Skeletal muscle tissue (tissue), 3 donors: ENCODE measurements at regions not wholly inside any gene's neighbourhood (a gene's known extent, or its start where the extent isn't known, plus 50 kb on each side); places are given as distances from the start of the nearest gene placed in this dataset.

Source experiments
- H3K27ac ChIP-seq: one replicate; pipeline ENCODE4 v1.7.0; 2013; ENCODE audit warnings: mild to moderate bottlenecking, low read depth, low read length, inconsistent platforms
- H3K27me3 ChIP-seq, 3 donors: one replicate each; pipeline ENCODE4 v1.7.0; 2013; ENCODE audit warnings: low read length in 3 of 3; ENCODE audit not compliant: control insufficient read depth in 3 of 3, insufficient read depth in 3 of 3
- H3K36me3 ChIP-seq, 3 donors: one replicate each; pipeline ENCODE4 v1.7.0; 2013; ENCODE audit warnings: low read length in 3 of 3; ENCODE audit not compliant: control insufficient read depth in 3 of 3, insufficient read depth in 3 of 3
- H3K4me1 ChIP-seq, 3 donors: one replicate each; pipeline ENCODE4 v1.7.0; 2013; ENCODE audit warnings: low read length in 3 of 3, mild to moderate bottlenecking in 3 of 3; ENCODE audit not compliant: control insufficient read depth in 3 of 3, insufficient read depth in 3 of 3
- H3K4me3 ChIP-seq, 3 donors: one replicate each; pipeline ENCODE4 v1.7.0; 2013; ENCODE audit warnings: low read length in 3 of 3
- H3K9ac ChIP-seq, 3 donors: one replicate each; pipeline ENCODE4 v1.7.0; 2013; ENCODE audit warnings: low read length in 3 of 3, mild to moderate bottlenecking in 3 of 3, moderate library complexity in 2 of 3, low read depth in 1 of 3
- H3K9me3 ChIP-seq, 3 donors: one replicate each; pipeline ENCODE4 v1.7.0; 2013; ENCODE audit warnings: low read length in 3 of 3; ENCODE audit not compliant: control insufficient read depth in 3 of 3
- donor health status: Osteomylitis.

DNA sequence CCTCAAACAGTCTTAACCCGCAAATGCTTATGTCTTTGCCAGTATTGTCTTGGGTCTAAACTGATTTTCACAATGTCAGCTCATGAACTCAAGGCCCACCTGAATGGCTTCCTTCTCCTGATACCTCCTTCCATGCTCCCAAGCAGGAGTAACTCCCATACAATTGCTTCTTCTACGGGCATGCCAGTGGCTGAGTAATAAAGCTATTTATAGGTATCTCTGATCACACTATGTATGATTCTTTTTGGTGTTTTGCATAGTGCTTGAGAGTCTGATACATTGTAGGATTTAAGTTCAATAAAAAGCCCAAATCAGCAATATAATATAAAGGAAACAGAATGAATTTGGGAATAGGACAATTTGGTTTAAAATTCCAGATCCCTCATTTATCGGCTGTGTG is 235.0 kb upstream of the DCN start:
- H3K27me3 ChIP-seq: no peaks in the 10 kb centered on the region
- no peak overlapping the region for H3K4me3 ChIP-seq
- no peaks in the 10 kb centered on the region for H3K36me3 ChIP-seq

DNA sequence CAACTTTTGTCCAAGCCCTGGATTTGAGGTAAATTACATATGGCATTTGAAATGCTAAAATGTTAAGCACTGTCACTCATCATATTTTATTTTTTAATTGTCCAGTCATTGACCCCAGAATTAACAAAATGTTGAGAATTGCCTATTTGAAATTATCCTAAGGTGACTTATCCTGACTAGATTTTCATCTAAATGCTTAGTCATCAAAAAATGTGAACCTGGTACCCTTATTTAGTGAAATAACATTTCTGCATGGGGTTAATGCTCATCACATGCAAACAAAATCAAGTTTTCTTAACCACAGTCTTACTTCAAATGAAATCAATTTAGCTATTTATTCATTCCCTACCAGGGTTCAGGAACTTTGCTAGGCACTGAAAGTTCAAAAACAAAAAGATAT is 232.0 kb upstream of the DCN start:
- no peak overlapping the region for H3K27ac ChIP-seq
- no peak overlapping the region for H3K9ac ChIP-seq
- H3K36me3 ChIP-seq: no peaks in the 10 kb centered on the region
- no peaks in the 10 kb centered on the region for H3K27me3 ChIP-seq
- no peaks in the 10 kb centered on the region for H3K4me1 ChIP-seq
- no peak overlapping the region for H3K4me3 ChIP-seq
- no peaks in the 10 kb centered on the region for H3K9me3 ChIP-seq

More for the DNA sequence above, 235.0 kb upstream of the DCN start:
- Histone ChIP-seq H3K9ac (no peak overlapping the region), H3K27ac (no peak overlapping the region), H3K4me1 (no peaks in the 10 kb centered on the region), H3K9me3 (no peaks in the 10 kb centered on the region)

DNA sequence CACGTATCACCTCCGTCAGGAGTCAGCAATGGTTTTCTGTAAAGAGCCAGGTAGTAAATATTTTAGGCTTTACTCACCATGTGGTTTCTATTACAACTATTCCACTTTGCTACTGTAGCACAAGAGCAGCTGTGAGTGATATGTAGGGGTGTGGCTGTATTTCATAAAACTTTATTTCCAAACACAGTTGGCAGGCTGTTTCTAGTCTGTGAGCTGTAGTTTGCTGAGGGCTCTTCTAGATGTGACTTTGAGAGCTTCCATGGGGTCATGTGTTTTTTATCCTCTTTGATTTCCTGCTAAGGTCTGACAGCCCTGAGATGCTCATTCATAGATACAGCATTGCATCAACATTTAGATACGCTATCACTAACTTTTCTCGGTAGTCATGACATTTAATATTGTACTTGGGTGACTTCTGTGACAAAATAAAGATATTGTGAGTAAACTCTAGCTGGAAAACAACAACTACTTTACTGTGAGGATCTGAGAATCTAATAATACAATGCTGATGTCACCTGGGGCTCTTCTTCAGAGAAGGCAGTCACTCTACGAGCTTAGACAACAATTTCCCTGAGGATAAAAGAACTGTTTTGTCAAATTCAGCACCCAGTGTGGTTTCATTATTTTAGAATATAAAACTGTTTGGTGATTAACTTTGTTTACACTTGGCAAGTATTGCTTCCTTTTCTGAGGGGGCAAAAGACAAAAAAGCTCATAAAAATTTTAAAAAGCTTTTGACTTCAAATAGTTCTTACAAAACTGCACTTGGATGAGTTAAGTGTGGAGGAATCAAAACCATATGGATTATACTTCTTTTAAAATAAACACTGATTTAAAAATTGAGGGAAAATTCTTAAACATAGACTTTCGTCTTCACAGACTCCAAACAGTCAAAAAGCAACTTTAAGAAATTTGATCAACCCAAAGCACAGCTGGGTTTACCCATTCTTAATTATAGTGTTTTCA is 231.2 kb upstream of the DCN start:
- Histone ChIP-seq H3K27me3 (no peaks in the 10 kb centered on the region), H3K9ac (no peak overlapping the region), H3K9me3 (no peaks in the 10 kb centered on the region), H3K27ac (no peak overlapping the region), H3K36me3 (no peaks in the 10 kb centered on the region), H3K4me1 (no peaks in the 10 kb centered on the region), H3K4me3 (no peak overlapping the region)

DNA sequence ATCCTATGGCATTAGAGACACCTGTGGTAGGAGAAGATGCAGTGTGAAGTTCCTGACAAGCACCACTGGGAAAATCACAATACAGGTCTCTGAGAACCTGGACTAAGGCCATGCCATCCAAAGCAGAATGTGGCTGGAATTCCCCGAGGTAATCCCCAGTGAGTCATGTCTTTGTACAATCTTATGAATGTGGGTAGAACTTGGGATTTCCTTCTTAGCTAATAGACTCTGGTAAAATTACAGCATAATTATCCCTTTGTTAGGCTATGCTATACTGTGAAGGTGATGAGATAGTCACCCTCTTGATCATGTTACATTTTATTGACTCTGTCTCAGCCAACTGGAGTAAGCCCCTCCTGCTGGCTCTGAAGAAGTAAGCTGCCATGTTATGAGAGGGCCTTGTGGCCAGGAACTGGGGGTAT is 224.3 kb upstream of the DCN start:
- Histone ChIP-seq H3K9ac (no peak overlapping the region), H3K9me3 (no peaks in the 10 kb centered on the region), H3K27me3 (no peaks in the 10 kb centered on the region), H3K27ac (no peak overlapping the region), H3K36me3 (no peaks in the 10 kb centered on the region), H3K4me1 (no peaks in the 10 kb centered on the region), H3K4me3 (no peak overlapping the region)

DNA sequence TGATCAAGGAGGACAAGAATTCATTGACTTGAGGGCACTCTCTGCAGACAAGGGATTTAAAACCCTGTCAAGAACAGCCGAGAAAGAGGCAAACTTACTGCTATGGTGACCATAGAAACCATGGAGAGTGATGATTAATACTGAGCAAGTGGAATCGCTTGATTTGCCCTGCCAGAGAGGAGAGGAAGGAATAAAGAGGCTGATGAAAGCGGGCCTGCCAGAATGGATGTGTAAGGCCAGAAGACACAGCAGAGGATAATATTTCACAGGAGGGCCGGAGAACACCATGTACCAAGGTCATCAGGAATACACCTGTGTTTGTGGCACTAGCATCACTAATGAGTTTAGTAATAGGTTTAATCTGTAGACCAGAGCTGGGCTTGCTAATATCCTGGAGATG is 221.8 kb upstream of the DCN start:
- Histone ChIP-seq H3K9me3 (no peaks in the 10 kb centered on the region), H3K9ac (no peak overlapping the region), H3K4me1 (no peaks in the 10 kb centered on the region), H3K27ac (no peak overlapping the region), H3K36me3 (no peaks in the 10 kb centered on the region), H3K4me3 (no peak overlapping the region), H3K27me3 (no peaks in the 10 kb centered on the region)

DNA sequence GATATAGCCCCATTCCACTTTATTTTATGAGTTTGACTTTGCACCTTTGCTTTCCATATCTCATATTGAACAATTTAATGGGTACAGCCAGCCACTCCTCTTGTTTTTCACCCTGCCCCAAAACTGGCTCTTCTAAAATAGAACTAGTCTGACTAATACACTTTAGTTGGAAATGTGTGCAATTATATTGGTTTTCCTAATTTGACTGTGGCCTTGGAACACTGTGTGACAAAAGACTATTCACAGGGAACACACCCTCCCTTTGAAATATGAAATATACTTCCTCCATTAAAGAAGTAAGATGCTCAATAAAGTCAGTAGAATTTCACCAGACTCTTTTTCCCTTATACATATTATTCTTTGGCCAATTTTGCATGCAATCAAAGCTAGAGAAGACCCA is 218.6 kb upstream of the DCN start:
- no peak overlapping the region for H3K4me3 ChIP-seq
- no peaks in the 10 kb centered on the region for H3K27me3 ChIP-seq
- no peak overlapping the region for H3K9ac ChIP-seq
- no peak overlapping the region for H3K27ac ChIP-seq
- H3K36me3 ChIP-seq: no peaks in the 10 kb centered on the region
- H3K4me1 ChIP-seq: no peaks in the 10 kb centered on the region
- H3K9me3 ChIP-seq: no peaks in the 10 kb centered on the region

DNA sequence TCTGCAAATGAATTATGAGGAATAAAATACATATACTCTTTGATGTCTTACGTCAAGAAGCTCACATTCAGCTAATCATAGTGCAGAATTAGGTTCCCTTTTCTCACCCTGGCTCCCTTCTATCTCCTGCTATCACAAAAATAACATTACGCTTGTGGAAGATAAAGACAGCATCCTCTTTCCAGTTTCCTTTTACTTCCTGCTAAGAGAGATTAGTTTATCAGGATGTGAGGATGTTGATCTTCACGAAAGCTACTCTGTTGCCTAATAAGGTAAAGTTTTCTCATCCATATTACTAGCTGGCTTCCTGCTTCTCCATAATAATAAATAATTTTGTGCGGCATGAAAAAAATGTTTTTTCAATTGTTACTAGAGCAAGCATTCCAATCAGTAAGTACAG is 217.7 kb upstream of the DCN start:
- Histone ChIP-seq H3K9ac (no peak overlapping the region), H3K4me1 (no peaks in the 10 kb centered on the region), H3K36me3 (no peaks in the 10 kb centered on the region), H3K27ac (no peak overlapping the region), H3K27me3 (no peaks in the 10 kb centered on the region), H3K9me3 (no peaks in the 10 kb centered on the region), H3K4me3 (no peak overlapping the region)

DNA sequence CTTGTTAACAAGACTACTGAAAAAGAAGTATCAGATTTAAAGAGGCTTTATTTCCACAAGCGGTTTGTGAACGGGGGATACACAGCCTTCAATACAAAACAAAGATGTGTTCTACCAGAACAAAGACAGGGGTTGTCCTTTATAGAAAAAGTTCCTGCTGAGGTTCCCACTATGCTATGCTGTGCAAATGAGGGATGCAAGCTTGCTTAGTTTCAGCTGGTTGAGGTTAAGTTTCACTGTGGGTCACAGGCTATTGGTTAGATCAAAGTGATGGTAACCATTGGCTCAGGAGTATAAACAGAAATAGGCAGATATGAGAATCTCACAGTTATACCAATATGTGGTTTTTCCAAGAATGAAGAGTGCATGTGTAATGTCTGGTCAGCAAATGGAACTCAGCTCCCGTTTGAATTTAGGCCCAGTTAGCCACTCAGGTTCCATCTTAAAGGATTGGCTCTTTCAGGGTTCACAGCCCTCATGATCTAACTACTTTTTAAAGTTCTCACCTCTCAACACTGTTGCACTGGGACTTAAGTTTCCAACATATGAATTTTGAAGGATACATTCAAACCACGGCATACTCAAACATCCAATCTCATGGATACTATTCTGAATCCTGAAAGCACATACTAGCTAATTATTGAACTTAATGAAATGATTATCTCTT is 215.4 kb upstream of the DCN start:
- H3K4me3 ChIP-seq: no peak overlapping the region
- H3K27me3 ChIP-seq: no peaks in the 10 kb centered on the region
- no peak overlapping the region for H3K9ac ChIP-seq
- no peaks in the 10 kb centered on the region for H3K36me3 ChIP-seq
- H3K27ac ChIP-seq: no peak overlapping the region
- H3K4me1 ChIP-seq: no peaks in the 10 kb centered on the region
- no peaks in the 10 kb centered on the region for H3K9me3 ChIP-seq

DNA sequence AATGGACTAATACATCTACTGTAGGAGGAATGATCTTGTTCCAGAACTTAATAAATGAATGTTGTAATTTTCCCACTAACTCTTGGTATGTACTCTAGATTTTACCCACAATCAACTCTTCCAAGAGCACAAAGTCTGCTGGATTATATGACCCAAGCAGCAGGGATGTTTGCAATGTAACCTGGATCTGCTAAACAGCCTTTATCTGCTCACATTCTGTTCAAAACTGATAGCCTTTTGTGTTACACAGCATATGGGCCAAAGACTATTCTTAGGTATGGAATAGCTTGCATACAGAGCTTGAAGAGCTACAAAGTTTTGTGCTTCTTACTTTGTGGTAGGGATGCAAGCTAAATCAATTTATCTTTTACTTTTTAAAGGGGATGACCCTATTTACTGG is 213.7 kb upstream of the DCN start:
- H3K9ac ChIP-seq: no peak overlapping the region
- H3K4me3 ChIP-seq: no peak overlapping the region
- H3K27me3 ChIP-seq: no peaks in the 10 kb centered on the region
- H3K27ac ChIP-seq: no peak overlapping the region
- no peaks in the 10 kb centered on the region for H3K36me3 ChIP-seq
- H3K9me3 ChIP-seq: no peaks in the 10 kb centered on the region
- H3K4me1 ChIP-seq: no peaks in the 10 kb centered on the region

DNA sequence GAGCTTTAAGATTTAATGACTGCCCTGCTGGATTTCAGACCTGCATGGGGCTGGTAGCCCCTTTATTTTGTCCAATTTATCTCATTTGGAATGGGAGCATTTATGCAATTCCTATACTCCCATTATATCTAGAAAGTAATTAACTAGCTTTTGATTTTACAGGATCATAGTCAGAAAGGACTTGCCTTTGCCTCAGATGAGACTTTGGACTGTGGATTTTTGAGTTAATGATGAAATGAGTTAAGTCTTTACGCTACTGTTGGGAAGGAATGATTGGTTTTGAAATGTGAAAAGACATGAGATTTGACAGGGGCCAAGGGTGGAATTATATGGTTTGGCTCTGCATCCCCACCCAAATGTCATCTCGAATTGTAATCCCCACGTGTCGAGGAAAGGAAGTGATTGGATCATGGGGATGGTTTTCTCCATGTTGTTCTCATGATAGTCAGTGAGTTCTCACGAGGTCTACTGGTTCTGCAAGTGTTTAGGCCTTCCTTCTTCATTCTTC is 213.1 kb upstream of the DCN start:
- Histone ChIP-seq H3K4me1 (no peaks in the 10 kb centered on the region), H3K4me3 (no peak overlapping the region), H3K36me3 (no peaks in the 10 kb centered on the region), H3K9ac (no peak overlapping the region), H3K9me3 (no peaks in the 10 kb centered on the region), H3K27me3 (no peaks in the 10 kb centered on the region), H3K27ac (no peak overlapping the region)
